H1 (cell line): ENCODE measurements at regions not wholly inside any gene's neighbourhood (a gene's known extent, or its start where the extent isn't known, plus 50 kb on each side); places are given as distances from the start of the nearest gene placed in this dataset.

ENCODE experiments used
- CTCF ChIA-PET: fragments of 300-600 bp; sonication (Branson Sonifier 250); formaldehyde crosslinking; loops from one replicate; lab custom pipeline; 2021; ENCODE audit not compliant: partially characterized antibody; lab: Charles Lee
- POLR2A ChIA-PET: fragments of 300-600 bp; sonication (Branson Sonifier 250); formaldehyde crosslinking; loops from one replicate; lab custom pipeline; 2021; ENCODE audit warnings: inconsistent platforms; ENCODE audit not compliant: partially characterized antibody; lab: Charles Lee
- DNase-seq, 2 experiments: peaks; one replicate each; pipeline versions ENCODE4 v3.0.0 to v3.0.0-alpha.2; 2010 to 2022; ENCODE audit warnings: low spot score in 2 of 2, low read depth in 1 of 2, mixed read lengths in 1 of 2
- FAIRE-seq: peaks from 2 replicates; lab custom pipeline; 2011; peaks lifted over from hg19 to GRCh38; lab: Jason Lieb, UNC
- H2AFZ ChIP-seq: 2 replicates; pipeline ENCODE4 v1.8.1; 2012; ENCODE audit warnings: low read length, inconsistent platforms
- H2AK5ac ChIP-seq: 2 replicates; pipeline ENCODE4 v1.6.1; 2013; ENCODE audit warnings: low read depth, low read length
- H2BK120ac ChIP-seq: replicated peaks from 2 replicates; pipeline ENCODE3; 2013; ENCODE audit warnings: low read depth, low read length, inconsistent platforms
- H2BK12ac ChIP-seq: 2 replicates; pipeline ENCODE4 v1.6.1; 2013; ENCODE audit warnings: low read depth, low read length
- H2BK15ac ChIP-seq: 2 replicates; pipeline ENCODE4 v1.6.1; 2013; ENCODE audit warnings: low read length
- H2BK20ac ChIP-seq: 2 replicates; pipeline ENCODE4 v1.6.1; 2013; ENCODE audit warnings: low read length
- H2BK5ac ChIP-seq: 2 replicates; pipeline ENCODE4 v1.6.1; 2013; ENCODE audit warnings: low read depth, low read length
- H3K14ac ChIP-seq: 2 replicates; pipeline ENCODE4 v1.6.1; 2013; ENCODE audit warnings: inconsistent platforms; ENCODE audit not compliant: insufficient read length
- H3K18ac ChIP-seq: 2 replicates; pipeline ENCODE4 v1.6.1; 2013; ENCODE audit warnings: low read length; ENCODE audit errors: extremely low read depth
- H3K23ac ChIP-seq: 2 replicates; pipeline ENCODE4 v1.6.1; 2013; ENCODE audit warnings: inconsistent platforms; ENCODE audit not compliant: insufficient read length
- H3K23me2 ChIP-seq: 2 replicates; pipeline ENCODE4 v1.6.1; 2013; ENCODE audit warnings: low read depth, low read length
- H3K27ac ChIP-seq: 2 replicates; pipeline ENCODE4 v1.6.1; 2011; ENCODE audit warnings: low read depth, low read length, inconsistent platforms
- H3K27me3 ChIP-seq, 4 experiments: replicated peaks in 1 of 4; 1 replicate in 1 of 4; 2 replicates in 3 of 4; pipeline versions ENCODE4 v1.6.1 to v1.8.1; 2011 to 2013; ENCODE audit warnings: low read length in 3 of 4, mild to moderate bottlenecking in 3 of 4, inconsistent platforms in 2 of 4, mixed read lengths in 2 of 4, moderate library complexity in 1 of 4; ENCODE audit not compliant: control insufficient read depth in 3 of 4, insufficient read depth in 3 of 4; ENCODE audit errors: extremely low read depth in 1 of 4
- H3K36me3 ChIP-seq, 4 experiments: 2 replicates each; pipeline versions ENCODE4 v1.6.1 to v1.8.1; 2011 to 2013; ENCODE audit warnings: mild to moderate bottlenecking in 4 of 4, low read length in 3 of 4, moderate library complexity in 2 of 4, control low read depth in 1 of 4, inconsistent platforms in 1 of 4; ENCODE audit not compliant: insufficient read depth in 4 of 4, control insufficient read depth in 2 of 4
- H3K4ac ChIP-seq: replicated peaks from 2 replicates; pipeline ENCODE3; 2013; ENCODE audit warnings: low read length, low read depth, mixed read lengths, inconsistent platforms; ENCODE audit not compliant: insufficient read length
- H3K4me1 ChIP-seq, 4 experiments: replicated peaks in 1 of 4; 1 replicate in 1 of 4; 2 replicates in 3 of 4; pipeline versions ENCODE4 v1.6.1 to v1.8.1; 2011 to 2013; ENCODE audit warnings: low read length in 3 of 4, inconsistent platforms in 2 of 4, mixed read lengths in 1 of 4; ENCODE audit not compliant: insufficient read depth in 4 of 4, control insufficient read depth in 3 of 4
- H3K4me2 ChIP-seq, 2 experiments: 2 replicates each; pipeline versions ENCODE4 v1.6.1 to v1.8.1; 2011 to 2013; ENCODE audit warnings: low read depth in 2 of 2, low read length in 2 of 2, control low read depth in 1 of 2, inconsistent platforms in 1 of 2, mild to moderate bottlenecking in 1 of 2; ENCODE audit not compliant: insufficient read depth in 1 of 2
- H3K4me3 ChIP-seq, 4 experiments: fragments of 200-600, 300-600 bp in 1 of 4; sonication (generic), shearing (Covaris generic), sonication (Bioruptor Twin) in 1 of 4; 2 replicates each; pipeline versions ENCODE4 v1.5.1 to v1.8.1; 2011 to 2016; ENCODE audit warnings: low read length in 4 of 4, low read depth in 3 of 4, control low read depth in 2 of 4, inconsistent platforms in 2 of 4, mild to moderate bottlenecking in 2 of 4, mixed read lengths in 1 of 4, moderate library complexity in 1 of 4; ENCODE audit not compliant: insufficient read depth in 2 of 4; ENCODE audit errors: extremely low read depth in 1 of 4
- H3K56ac ChIP-seq: replicated peaks from 2 replicates; pipeline ENCODE3; 2013; ENCODE audit warnings: low read depth, mild to moderate bottlenecking, mixed read lengths, low read length, inconsistent platforms; ENCODE audit not compliant: insufficient read length
- H3K79me1 ChIP-seq: 2 replicates; pipeline ENCODE4 v1.6.1; 2013; ENCODE audit warnings: low read depth, low read length, control low read depth
- H3K79me2 ChIP-seq, 2 experiments: 2 replicates each; pipeline versions ENCODE4 v1.6.1 to v1.8.1; 2012 to 2013; ENCODE audit warnings: low read length in 2 of 2, mild to moderate bottlenecking in 2 of 2, inconsistent platforms in 1 of 2; ENCODE audit not compliant: insufficient read depth in 2 of 2, control insufficient read depth in 1 of 2
- H3K9ac ChIP-seq, 4 experiments: replicated peaks in 1 of 4; 1 replicate in 1 of 4; 2 replicates in 3 of 4; pipeline versions ENCODE4 v1.6.1 to v1.8.1; 2011 to 2013; ENCODE audit warnings: low read depth in 3 of 4, low read length in 3 of 4, control low read depth in 2 of 4, mild to moderate bottlenecking in 2 of 4, moderate library complexity in 2 of 4, inconsistent platforms in 1 of 4; ENCODE audit errors: extremely low read depth in 1 of 4
- H3K9me3 ChIP-seq, 2 experiments: 2 replicates each; pipeline versions ENCODE4 v1.6.1 to v1.8.1; 2012 to 2013; ENCODE audit warnings: mild to moderate bottlenecking in 2 of 2, moderate library complexity in 2 of 2, control low read depth in 1 of 2, inconsistent platforms in 1 of 2, low read depth in 1 of 2, low read length in 1 of 2, mixed read lengths in 1 of 2; ENCODE audit not compliant: insufficient read depth in 2 of 2
- H4K20me1 ChIP-seq, 2 experiments: replicated peaks in 1 of 2; 2 replicates each; pipeline versions ENCODE3 to v1.8.1; 2011 to 2013; ENCODE audit warnings: inconsistent platforms in 2 of 2, low read length in 2 of 2, mild to moderate bottlenecking in 1 of 2; ENCODE audit not compliant: insufficient read depth in 2 of 2, control insufficient read depth in 1 of 2
- H4K5ac ChIP-seq: 2 replicates; pipeline ENCODE4 v1.6.1; 2013; ENCODE audit warnings: low read length, low read depth, mixed read lengths, inconsistent platforms; ENCODE audit not compliant: insufficient read length
- H4K8ac ChIP-seq: 2 replicates; pipeline ENCODE4 v1.8.0; 2013; ENCODE audit warnings: mild to moderate bottlenecking, moderate library complexity, low read length, inconsistent platforms; ENCODE audit not compliant: insufficient read depth; ENCODE audit errors: extremely low read depth
- H4K91ac ChIP-seq: replicated peaks from 2 replicates; pipeline ENCODE3; 2013; ENCODE audit warnings: low read length, mixed read lengths, inconsistent platforms; ENCODE audit not compliant: insufficient read length
- BCL11A ChIP-seq, 2 experiments: IDR thresholded peaks; one replicate each; pipeline ENCODE4 v1.6.1; 2011; ENCODE audit warnings: low read depth in 2 of 2, low read length in 2 of 2, mild to moderate bottlenecking in 2 of 2
- CREB1 ChIP-seq: IDR thresholded peaks from 2 replicates; pipeline ENCODE4 v1.6.1; 2012; ENCODE audit warnings: inconsistent platforms
- PHF8 ChIP-seq: fragments of 200-600 bp; sonication (generic); conservative IDR thresholded peaks from 2 replicates; pipeline ENCODE4 v1.7.1; 2012; ENCODE audit warnings: low read depth, mild to moderate bottlenecking, inconsistent platforms, low read length, moderate library complexity
- RFX5 ChIP-seq: IDR thresholded peaks from 2 replicates; pipeline ENCODE4 v1.6.1; 2011; ENCODE audit warnings: low read depth, low read length, improper control_type of control experiment, borderline replicate concordance
- SRF ChIP-seq: IDR thresholded peaks from 2 replicates; pipeline ENCODE4 v1.6.1; 2011; ENCODE audit warnings: mild to moderate bottlenecking, low read depth, low read length, moderate library complexity
- TAF7 ChIP-seq: optimal IDR thresholded peaks from 2 replicates; pipeline ENCODE3; 2011; ENCODE audit warnings: low read depth, mild to moderate bottlenecking, inconsistent platforms, low read length, moderate library complexity, borderline replicate concordance
- TBP ChIP-seq: IDR thresholded peaks from 2 replicates; pipeline ENCODE4 v1.6.1; 2011; ENCODE audit warnings: low read depth, low read length, improper control_type of control experiment
- YY1 ChIP-seq: IDR thresholded peaks from 2 replicates; pipeline ENCODE4 v1.6.1; 2011; ENCODE audit warnings: low read depth, mild to moderate bottlenecking, low read length
- WGBS, 2 experiments: shearing (Covaris generic) in 1 of 2; methylation state at CpG; one replicate each; pipeline versions ENCODE4 v1.1.6 to v1.1.7; 2013 to 2015; ENCODE audit warnings: low lambda C conversion rate in 2 of 2, mixed read lengths in 2 of 2, inconsistent platforms in 1 of 2, low coverage in 1 of 2, missing lambda C conversion rate in 1 of 2; ENCODE audit not compliant: insufficient replicate concordance in 2 of 2, insufficient coverage in 1 of 2, insufficient read length in 1 of 2; ENCODE audit errors: extremely low coverage in 1 of 2, missing lambda C conversion rate in 1 of 2; 5-methylcytosine and 5-hydroxymethylcytosine counted together
- TF ChIP-seq, protein P1 (sequence below): IDR thresholded peaks from 2 replicates; pipeline ENCODE4 v1.6.1; 2012; ENCODE audit warnings: inconsistent platforms

DNA sequence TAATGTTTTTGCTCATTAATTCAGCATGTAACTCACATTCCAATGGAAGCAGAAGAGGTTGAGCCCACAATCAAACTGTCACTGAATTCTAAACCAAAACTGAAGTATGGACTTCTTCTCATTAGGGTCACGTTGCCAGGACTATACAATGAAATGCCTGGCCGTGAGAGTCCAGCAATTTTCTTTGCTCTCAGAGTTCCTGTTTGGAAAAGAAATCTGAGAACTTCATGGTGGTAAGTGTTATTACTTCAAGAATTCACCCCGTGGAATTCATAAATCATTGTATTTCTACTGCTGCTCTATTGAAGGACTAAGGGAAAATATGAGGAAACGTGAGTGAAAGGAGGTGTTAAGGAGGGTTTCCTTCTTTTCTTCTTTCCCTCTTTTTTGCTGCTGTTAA is 441.8 kb upstream of the AKR1E2 start:
- no peak overlapping the region for H3K4me2 ChIP-seq
- H3K9me3 ChIP-seq = no peaks in the 10 kb centered on the region
- no peak overlapping the region for H2BK15ac ChIP-seq
- ChIA-PET CTCF (no interaction called here), POLR2A (no interaction called here)
- no peak overlapping the region for H3K9ac ChIP-seq
- H3K4ac ChIP-seq = no peak overlapping the region
- no peak overlapping the region for H2BK5ac ChIP-seq
- 90% methylated on average over 4 of the region's 4 CpGs; no CpG with 5 or more reads in 1 of the 2 experiments for WGBS, 2 experiments
- H4K8ac ChIP-seq = no peak overlapping the region
- no peak overlapping the region for H3K14ac ChIP-seq
- DNase-seq (no peak), FAIRE-seq (no peak)
- no peak overlapping the region for H2BK120ac ChIP-seq
- no peak overlapping the region for H3K56ac ChIP-seq
- H3K18ac ChIP-seq = no peak overlapping the region
- no peak overlapping the region for H4K5ac ChIP-seq
- no peak overlapping the region for H2AFZ ChIP-seq
- no peaks in the 10 kb centered on the region for H3K79me2 ChIP-seq
- H3K23ac ChIP-seq = no peak overlapping the region
- H2BK20ac ChIP-seq = no peak overlapping the region
- H4K91ac ChIP-seq = no peak overlapping the region
- no peak for TF ChIP-seq BCL11A (IDR thresholded peaks at IDR 0.05; ENCODE audit: low read depth in 2 of 2, low read length in 2 of 2)
- no peak for TF ChIP-seq PHF8
- no peak for TF ChIP-seq TBP
- no peak for TF ChIP-seq YY1
- no peak for TF ChIP-seq CREB1
- no peak for TF ChIP-seq SRF
- no peak for TF ChIP-seq RFX5
- TF ChIP-seq, protein P1, sequence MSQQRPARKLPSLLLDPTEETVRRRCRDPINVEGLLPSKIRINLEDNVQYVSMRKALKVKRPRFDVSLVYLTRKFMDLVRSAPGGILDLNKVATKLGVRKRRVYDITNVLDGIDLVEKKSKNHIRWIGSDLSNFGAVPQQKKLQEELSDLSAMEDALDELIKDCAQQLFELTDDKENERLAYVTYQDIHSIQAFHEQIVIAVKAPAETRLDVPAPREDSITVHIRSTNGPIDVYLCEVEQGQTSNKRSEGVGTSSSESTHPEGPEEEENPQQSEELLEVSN = no peak
- TF ChIP-seq TAF7 = no peak
- no peaks in the 10 kb centered on the region for H3K79me1 ChIP-seq
- H3K4me1 ChIP-seq = no peaks in the 10 kb centered on the region
- no peak overlapping the region for H2AK5ac ChIP-seq
- H3K27ac ChIP-seq = no peak overlapping the region
- no peak overlapping the region for H3K4me3 ChIP-seq
- no peak overlapping the region for H2BK12ac ChIP-seq
- no peaks in the 10 kb centered on the region for H3K27me3 ChIP-seq
- peaks cover 0 to 1% of the 10 kb centered on the region in 2 experiments for H4K20me1 ChIP-seq
- H3K36me3 ChIP-seq = no peaks in the 10 kb centered on the region
- H3K23me2 ChIP-seq = no peaks in the 10 kb centered on the region
